GM18511 (cell line): ENCODE measurements at regions not wholly inside any gene's neighbourhood (a gene's known extent, or its start where the extent isn't known, plus 50 kb on each side); places are given as distances from the start of the nearest gene placed in this dataset.

Experiments
- ATAC-seq: cut with Tn5 transposase; IDR thresholded peaks from one replicate; pipeline ENCODE4 v1.9.1; 2021; ENCODE audit warnings: mild to moderate bottlenecking, moderate library complexity; ENCODE audit not compliant: unreplicated experiment

DNA sequence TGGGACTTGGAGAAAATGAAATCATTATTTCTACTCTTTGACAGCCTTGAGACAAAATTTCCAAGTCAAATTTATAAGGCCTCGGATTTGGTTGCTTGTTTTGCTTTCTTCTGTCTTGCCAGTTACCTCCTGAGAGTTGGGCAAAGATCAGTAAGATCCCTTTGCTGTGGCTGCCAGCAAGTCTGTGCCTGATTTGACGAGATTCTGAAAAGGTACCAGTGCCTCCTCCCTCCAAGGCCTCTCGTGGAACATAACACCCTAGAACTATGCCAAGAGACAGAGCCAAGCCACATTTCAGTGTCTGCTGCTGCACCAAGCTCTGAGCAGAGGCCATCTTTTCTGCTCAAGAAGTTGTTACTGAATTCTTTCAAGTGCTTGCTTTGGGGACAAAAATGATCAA, 61.0 kb downstream of the GTPBP8 start:
- no peak for ATAC-seq

DNA sequence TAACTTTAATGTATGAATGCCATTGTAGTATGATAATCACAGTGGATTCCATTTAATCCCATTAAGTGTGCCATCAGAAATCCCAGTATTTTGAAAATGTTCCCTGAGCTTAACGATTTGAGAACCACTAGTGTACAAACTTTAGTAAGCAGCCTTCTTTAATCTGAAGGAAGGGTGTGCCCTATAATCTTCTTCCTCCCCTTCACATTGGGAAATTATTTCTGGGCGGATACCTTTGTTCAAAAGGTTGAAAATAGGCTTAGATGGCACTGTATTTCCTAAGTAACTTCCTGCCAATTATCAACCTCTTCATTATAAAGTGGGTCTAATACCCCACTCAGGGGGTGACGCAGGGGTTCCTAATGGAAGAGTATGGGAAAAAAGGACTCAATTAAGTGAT, 62.4 kb downstream of the GTPBP8 start:
- no peak for ATAC-seq

DNA sequence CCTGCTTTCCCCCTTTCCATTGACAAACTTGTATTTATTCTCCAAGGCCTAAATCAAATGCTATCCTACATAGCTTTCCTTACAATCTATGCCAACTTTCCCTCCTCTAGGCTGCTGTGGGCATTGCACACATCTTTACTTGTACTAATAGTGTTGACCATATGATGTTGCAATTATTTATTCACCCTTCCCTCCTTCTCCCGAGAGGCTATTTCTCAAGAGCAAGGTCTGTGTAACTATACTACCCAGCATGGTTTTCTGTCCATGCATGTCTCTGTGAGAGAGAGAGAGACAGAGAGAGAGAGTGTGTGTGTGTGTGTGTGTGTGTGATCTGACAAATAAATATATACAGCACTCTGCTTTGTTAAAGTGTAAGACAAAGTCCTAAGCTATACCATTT, 63.8 kb downstream of the GTPBP8 start:
- ATAC-seq: no peak

DNA sequence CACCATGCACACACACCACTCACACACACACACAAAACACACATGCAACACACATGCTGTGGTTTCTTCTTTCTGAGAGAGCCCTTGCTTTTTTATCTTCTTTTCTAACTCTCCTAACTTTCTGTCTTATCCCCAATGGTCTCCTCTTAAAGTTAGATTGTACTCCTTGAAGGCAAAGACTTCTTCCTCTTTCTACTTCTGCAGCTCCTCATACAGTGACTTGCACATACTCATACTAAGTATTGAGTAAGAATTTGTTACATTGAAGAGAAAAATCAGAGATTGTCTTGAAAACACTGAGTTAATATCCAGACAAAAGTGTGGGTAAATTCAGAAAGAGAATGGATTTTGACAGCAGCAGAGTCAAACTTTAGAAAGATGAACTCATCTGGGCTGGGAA, 64.4 kb downstream of the GTPBP8 start:
- ATAC-seq: no peak

DNA sequence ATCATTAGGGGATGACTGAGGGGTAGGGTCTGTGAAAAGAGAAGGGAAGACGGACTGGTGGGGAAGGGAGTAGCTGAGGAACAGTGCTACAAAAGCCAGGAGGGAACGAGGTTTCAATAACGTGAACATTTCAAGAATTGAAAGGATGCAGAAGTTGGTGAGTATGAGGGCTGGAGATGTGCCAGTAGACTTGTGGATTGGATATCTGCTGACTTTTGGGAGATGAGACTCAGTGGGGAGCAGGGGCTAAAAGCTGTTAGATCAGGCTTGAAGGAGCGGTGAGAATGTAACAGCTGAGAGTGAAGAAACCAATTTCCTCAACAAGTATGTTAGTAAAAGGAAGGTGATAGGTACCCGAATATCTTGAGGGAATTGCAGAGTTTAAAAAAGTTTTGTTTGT, 65.2 kb downstream of the GTPBP8 start:
- ATAC-seq: no peak

DNA sequence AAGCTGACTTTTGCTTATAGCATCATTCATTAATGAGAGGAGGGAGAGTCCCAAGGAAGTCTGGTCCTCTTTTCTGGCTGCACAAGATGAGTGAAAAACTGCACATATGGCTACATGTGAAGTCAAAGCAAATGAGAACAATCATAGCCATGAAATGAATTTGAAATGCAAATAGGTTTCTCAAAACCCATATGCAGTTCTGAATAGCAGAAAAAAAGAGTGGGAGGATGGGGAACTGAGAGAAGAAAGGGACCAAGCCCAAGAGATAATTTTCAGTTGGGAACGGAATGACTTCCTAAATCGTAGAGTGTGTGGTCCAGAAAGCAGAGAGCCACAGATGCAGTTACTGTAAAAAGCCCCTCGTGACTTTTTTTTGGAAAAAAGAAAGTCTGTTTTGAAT, 66.3 kb downstream of the GTPBP8 start:
- peak; percentile 89 for ATAC-seq

DNA sequence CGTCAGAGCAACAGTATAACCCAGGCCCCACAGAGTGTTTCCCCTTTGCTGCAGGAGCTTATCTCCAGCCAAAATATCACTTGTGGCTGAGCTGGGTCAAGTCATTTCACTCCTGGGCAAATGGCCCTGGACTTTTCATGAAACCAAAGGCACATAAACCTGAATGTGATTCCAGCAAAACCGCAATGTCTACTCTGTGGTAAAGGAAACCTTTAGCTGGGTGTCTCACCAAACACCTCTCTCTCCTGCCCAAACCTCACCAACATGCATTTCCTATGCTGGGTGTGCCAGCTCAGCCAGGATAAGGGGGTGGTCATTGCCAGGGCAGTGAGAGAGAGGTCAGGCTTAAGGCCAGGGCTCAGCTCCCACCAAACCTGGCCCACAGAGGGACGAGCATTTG, 67.4 kb downstream of the GTPBP8 start:
- ATAC-seq: no peak

DNA sequence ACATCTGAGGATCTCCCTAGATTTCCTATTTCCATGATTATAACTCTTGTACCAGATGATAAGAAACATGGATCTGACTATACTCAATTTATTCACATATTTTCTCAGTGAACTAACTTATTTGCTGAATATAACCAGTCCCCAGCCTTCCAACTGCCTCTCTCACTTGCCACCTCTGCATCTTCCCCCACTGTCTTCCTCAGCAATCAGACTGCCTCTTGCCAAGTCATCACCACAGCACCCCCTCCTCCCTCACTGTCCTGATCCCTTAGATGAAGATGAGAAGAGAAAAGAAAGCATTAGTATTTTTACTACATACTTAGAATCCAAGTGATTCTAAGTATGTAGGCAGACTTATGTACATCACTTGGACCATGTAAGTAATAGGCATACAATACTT, 71.9 kb downstream of the GTPBP8 start:
- no peak for ATAC-seq

DNA sequence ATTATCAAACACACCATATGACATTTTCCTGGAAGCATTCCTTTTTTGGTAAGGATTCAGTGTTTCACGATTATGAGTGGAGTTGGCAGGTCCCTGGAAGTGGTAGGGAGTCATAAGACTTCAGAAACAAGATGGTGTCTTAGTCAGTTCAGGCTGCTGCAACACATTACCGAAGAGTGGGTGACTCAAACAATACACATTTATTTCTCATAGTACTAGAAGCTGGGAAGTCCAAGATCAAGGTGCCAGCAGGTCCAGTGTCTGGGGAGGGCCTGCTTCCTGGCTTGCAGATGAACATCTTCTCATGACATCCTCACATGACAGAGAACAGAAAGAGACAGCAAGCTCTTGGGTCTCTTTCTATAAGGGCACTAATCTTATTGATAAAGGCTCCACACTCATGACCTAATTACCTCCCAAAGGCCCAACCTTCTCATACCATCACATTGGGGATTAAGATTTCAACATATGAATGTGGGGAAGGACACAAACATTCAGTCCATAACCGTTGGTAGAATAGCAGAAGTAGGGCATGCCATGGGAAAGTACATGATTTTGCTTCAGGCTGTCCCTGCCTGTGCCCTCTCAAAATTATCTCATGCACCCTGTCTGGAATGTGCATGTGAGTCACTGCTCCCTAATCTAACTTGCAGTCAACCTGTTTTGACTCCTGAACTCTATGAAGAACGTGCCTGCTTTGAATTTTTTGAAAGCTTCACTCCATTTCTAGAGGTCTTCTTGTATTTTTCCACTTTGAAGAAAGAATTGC, 72.5 kb downstream of the GTPBP8 start:
- ATAC-seq: no peak

DNA sequence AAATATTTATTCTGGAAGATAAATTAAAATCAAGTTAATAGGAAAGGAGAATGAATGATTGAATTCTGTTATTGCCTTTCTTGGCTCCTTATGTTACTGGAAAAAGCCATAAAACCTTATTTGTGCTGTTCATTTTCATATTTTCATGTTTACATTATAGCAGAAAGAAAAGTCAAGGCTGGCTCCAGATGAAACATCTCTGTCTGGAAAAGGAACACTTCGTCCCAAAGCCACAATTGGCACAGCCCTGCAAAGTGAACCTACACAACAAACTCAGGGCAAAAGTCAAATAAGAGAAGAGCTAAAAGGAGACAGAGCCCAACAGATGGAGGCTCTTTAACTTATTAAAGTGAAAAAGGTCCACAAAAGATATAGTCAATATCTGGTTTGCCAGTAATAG, 73.4 kb downstream of the GTPBP8 start:
- ATAC-seq: no peak

DNA sequence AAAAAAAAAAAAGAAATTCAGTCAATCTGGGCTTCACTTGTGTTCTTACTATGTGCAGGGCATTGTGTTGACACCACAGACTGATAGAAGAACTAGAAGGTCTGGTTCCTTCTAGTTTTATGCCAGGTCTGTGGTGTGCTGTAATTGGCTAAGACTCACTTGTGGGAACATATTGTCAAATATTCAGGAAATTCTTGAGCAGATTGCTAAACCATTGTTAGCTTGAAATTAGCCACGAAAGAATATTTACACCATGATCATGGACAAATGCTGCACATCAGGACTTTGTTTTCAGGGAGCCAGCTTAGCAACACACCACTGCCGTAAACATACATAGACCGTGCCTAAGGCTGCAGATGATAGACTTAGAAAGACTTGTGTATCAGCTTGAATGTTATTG, 74.6 kb downstream of the GTPBP8 start:
- ATAC-seq: no peak

DNA sequence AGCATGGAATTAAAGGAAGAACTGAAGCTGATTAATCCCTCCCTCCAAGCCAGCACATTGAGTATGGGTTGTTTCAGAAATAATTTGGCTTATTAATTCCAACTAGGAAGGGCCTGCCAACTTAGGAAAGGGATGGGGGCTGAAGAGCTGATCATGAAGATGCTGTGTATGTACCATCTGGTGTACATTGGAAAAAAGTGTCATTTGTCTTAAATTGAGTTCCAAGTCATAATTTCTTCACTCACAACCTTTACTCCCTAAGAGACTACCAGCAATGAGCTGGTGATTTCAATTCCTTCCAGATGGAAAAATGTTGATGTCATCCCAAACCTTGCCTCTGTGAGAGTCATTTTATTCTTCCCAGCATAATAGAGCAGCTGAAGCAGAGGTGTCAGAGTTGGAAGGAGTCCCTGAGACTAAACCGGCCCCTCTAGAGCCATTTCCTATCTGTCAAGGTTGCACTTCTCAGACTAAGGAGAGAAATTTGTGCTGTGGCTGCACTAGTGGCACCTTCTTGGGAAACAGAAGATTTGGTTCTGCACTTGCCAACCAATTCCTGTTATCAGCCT, 79.4 kb downstream of the GTPBP8 start:
- peak; percentile 19 for ATAC-seq

DNA sequence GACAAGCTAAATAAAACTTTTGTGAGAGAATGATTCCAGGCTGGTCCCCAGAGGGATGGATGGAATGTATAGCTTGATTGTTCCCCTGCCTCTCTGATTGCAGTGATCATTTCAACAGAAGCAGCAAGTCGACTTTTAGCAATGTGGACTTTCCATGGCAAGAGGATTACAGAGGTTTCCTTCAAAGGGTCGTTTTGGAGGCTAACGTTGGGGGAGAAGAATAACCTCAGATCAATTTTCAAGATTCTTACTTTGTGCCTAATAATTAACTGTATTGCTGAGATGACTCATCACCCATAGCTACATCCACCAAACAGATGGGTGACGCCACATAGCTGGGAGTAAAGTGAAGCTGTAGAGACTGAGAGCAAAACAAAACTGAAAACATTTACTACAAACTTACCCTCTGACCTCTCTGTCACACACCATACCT, 79.9 kb downstream of the GTPBP8 start:
- ATAC-seq: peak; percentile 99

DNA sequence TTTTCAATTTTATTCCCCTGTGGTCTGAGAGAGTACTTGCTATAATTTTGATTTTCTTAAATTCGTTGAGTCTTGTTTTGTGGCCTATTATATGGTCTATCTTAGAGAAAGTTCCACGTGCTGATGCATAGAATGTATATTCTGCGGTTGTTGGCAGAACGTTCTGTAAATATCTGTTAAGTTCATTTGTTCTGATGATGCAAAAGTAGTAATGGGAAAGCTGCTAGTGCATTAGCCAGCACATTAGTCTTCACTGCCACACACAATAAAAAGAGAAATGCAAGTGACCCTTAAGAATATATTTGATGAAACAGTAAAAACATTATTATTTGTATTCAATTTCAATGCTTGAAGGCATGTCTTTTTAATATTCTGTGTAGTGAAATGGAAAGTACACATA, 84.8 kb downstream of the GTPBP8 start:
- ATAC-seq: no peak

DNA sequence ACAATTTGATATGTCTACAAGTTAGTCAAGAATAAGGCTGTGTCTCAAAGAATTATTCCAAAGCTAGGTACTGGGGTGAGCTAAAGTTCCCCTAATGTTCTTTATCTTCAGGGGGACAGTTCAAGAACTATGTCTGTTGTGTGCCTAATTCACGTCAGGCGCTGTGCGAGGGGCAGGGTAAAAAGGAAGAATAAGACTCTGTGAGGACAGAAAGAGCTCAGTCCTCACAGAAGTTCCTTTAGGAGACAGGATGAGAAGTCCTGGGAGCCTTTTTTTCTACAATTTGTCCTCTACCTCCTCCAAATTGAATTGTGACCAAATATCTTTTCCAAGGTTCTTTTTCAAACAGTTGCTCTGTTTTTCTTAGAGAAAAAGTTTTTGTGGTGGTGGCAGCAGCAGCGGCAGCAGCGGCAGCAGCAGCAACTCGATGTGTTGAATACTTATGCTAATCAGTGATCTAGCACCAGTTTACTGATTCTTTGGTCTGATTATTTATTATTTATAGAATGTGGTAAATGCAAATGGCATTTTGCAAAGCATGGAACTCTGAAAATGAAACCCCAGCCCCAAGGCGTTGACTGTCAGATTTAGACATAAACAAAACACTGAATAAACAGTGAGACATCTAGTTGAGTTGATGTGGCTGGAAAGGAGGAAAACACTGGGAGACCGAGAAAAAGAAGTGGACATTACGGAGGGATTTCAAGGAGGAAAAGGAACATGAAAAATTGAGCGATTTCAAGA, 88.6 kb downstream of the GTPBP8 start:
- ATAC-seq: peak; percentile 86

DNA sequence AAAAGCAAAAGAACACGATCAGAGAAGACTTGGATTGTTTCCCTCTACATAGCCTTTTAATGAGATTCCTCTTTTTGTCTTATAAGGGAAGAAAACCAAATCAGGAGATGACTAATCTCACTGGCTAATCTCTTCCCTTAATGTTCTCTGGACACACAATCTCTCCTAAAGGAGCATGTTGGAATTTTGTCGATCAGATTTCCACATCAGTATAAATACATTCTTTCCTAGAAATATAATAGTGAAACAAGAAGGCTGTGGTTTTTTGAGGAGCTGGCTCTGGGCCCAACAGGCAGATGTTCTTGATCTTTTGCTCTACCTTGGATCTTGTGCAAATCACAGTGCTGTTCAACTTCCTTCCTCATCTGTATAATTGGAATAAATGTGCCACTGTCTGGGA, 94.0 kb downstream of the GTPBP8 start:
- no peak for ATAC-seq

DNA sequence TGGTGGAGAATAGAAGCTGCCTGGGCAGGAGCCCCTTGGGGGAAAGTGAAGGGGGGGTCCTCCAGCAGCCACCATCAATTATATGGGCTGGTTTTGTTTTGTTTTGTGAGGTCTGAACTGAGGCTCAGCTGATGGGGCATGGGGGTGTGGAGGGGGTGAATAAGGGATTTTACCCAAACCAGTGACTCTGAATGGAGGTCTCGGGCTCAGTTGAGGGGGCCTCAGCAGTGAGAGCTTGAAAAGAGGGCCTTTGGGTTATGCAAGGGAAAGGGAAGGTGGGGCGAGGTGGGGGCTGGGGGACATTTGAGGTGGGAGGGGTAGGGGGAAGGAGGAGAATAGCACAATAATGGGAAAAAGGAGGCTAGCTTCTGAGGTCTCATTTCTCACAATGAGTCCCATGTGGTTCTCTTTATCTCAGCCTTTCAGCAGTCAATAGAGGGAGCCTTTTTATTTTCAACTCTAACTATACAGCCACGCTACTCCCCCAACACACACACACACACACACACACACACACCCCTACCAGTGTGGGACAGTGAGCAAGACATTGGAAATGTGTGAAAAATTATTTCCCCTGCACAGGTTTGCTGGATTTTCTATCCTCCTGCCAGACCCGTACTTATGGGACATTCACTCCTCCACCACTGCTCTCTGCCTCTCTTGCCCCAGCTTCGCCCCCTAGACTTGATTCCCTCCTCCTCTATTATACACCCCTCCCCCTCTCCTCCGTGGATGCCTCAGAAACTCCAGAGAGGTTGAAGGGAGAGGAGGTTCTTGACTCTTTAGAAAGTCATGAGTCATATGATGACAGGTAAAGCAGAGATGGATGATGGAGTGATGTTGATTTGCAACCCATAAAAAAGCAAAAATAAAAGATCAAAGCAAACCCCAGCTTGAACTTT, 96.0 kb downstream of the GTPBP8 start:
- no peak for ATAC-seq

DNA sequence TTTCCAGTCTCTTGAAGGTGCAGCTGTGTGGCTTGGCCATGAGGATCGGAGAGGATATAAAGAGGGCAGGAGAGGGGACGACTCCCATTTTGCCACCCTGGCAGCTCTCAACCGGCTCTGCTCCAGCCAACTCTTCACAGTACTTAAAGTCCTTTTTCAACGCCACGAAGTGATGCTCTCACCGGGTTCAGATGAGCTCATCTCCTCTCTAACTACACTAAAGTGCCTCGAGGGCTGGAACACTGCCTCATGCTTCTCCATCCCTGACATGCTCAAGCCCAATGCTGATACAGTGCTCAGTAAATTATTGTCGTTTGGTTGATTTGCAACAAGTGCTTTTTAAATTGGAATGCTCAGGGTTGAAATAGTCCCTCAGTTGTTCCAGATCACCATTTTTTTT, 97.8 kb downstream of the GTPBP8 start:
- no peak for ATAC-seq

DNA sequence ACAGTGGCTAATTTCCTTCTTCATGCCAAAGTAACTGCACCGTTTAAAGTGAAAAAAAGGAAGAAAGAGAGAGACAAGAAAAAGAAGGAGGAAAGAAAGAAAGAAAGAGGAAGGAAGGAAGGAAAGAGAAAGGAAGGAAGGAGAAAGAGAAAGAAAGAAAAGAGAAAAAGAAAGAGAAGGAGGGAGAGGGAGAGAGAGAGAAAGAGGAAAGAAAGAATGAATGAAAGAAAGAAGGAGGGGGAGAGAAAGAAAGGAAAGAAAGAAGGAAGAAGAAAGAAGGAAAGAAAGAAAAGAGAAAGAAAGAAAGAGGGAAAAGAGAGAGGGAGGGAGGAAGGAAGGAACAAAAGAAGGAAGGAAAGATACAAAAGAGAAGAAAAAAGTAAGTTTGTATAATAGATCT, 100.6 kb downstream of the GTPBP8 start:
- no peak for ATAC-seq

DNA sequence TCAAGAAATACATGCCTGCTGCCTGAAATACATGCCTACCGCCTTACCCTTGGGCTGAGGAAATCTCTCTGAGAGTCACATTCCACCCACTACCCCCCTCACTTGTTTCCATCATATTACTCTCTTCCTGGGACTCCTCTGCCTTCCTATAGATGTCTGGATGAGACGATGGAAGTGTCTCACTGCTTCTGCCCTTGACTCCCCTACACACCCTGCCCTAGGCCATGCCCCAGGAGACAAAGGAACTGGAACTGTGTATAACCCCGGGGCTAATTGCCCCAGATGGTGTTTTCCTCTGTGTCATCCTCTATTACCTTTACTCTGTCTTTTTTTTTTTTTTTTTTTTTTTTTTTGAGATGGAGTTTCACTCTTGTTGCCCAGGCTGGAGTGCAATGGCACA, 102.0 kb downstream of the GTPBP8 start:
- ATAC-seq: no peak
